ENCODE measurements at regions not wholly inside any gene's neighbourhood (a gene's known extent, or its start where the extent isn't known, plus 50 kb on each side); places are given as distances from the start of the nearest gene placed in this dataset.

DNA sequence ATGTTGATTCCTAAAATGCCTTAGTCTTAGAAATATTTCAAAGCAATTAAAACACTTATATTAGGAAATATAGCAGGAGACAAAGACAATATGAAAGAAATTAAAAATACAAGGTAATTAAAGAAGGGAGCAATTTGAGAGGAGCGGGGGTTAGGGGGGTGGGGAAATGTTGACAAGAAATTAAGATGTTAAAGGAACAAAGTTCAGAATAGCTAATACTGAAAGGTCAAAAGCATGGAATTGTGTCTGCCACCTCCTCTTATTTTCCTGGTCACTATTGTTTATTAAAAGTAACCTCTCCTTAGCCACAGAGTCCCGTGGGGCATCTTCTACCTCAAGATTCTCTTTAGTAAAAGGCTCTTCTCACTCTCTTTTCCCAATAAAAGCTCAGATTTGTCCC is 244.1 kb downstream of the MREG start:
- H3K4me2 ChIP-seq (ENCODE audit: insufficient read depth, low read length) = no peak overlapping the region
- ATAC-seq (no peak), DNase-seq (ENCODE audit: extremely low read depth in 1 of 4, low spot score in 3 of 4) (no peak), FAIRE-seq (no peak)
- no peaks in the 10 kb centered on the region for H4K20me1 ChIP-seq (replicated peaks; ENCODE audit: control insufficient read depth, insufficient read depth, low read length)
- ChIA-PET CTCF (ENCODE audit: low intra/inter-chr PET ratio) (no interaction called here), POLR2A (no interaction called here)
- intact Hi-C loops (cut with micrococcal nuclease) = no loop called here
- H3K79me2 ChIP-seq (ENCODE audit: control insufficient read depth, insufficient read depth, low read length) = no peaks in the 10 kb centered on the region
- H3K36me3 ChIP-seq (ENCODE audit: control insufficient read depth, insufficient read depth, low read length) = no peaks in the 10 kb centered on the region
- in situ Hi-C loops (cut with MboI) = no loop called here
- peaks cover 7 to 45% of the 10 kb centered on the region in 2 experiments for H3K4me1 ChIP-seq (replicated peaks in 1 of 2; ENCODE audit: control insufficient read depth in 2 of 2, insufficient read depth in 2 of 2, low read length in 2 of 2)
- H3K4me3 ChIP-seq = no peak overlapping the region
- no peaks in the 10 kb centered on the region for H3K9me1 ChIP-seq (ENCODE audit: control insufficient read depth, insufficient read depth, low read length)
- BruUV-seq (replicated peaks) = no TSS peak
- no peak overlapping the region for H2AFZ ChIP-seq (ENCODE audit: low read depth, low read length)
- H3K9me3 ChIP-seq (replicated peaks; ENCODE audit: control insufficient read depth, insufficient read depth, low read depth, low read length) = no peaks in the 10 kb centered on the region
- no peak overlapping the region for H3K9ac ChIP-seq (ENCODE audit: insufficient read depth in 1 of 2, low read depth in 2 of 2, low read length in 2 of 2)
- H3K27ac ChIP-seq (ENCODE audit: extremely low read depth, low read depth, low read length) = no peak overlapping the region
- H3K27me3 ChIP-seq (ENCODE audit: control insufficient read depth in 2 of 2, insufficient read depth in 2 of 2, low read length in 2 of 2) = no peaks in the 10 kb centered on the region
- WGBS (ENCODE audit: insufficient coverage, low coverage, missing lambda C conversion rate) = 86% methylated on average over 2 of the region's 2 CpGs
- TF ChIP-seq, protein P1, sequence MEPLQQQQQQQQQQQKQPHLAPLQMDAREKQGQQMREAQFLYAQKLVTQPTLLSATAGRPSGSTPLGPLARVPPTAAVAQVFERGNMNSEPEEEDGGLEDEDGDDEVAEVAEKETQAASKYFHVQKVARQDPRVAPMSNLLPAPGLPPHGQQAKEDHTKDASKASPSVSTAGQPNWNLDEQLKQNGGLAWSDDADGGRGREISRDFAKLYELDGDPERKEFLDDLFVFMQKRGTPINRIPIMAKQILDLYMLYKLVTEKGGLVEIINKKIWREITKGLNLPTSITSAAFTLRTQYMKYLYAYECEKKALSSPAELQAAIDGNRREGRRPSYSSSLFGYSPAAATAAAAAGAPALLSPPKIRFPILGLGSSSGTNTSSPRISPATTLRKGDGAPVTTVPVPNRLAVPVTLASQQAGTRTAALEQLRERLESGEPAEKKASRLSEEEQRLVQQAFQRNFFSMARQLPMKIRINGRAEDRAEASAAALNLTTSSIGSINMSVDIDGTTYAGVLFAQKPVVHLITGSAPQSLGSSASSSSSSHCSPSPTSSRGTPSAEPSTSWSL (CRISPR knock-in tag; IDR thresholded peaks at IDR 0.05; ENCODE audit: borderline replicate concordance) = no peak
- TF ChIP-seq GABPB1 (CRISPR knock-in tag; IDR thresholded peaks at IDR 0.05) (no peak), CSDE1 (IDR thresholded peaks at IDR 0.05) (no peak), NFE2 (IDR thresholded peaks at IDR 0.05; ENCODE audit: low read depth) (no peak)
- TF ChIP-seq, protein P2, sequence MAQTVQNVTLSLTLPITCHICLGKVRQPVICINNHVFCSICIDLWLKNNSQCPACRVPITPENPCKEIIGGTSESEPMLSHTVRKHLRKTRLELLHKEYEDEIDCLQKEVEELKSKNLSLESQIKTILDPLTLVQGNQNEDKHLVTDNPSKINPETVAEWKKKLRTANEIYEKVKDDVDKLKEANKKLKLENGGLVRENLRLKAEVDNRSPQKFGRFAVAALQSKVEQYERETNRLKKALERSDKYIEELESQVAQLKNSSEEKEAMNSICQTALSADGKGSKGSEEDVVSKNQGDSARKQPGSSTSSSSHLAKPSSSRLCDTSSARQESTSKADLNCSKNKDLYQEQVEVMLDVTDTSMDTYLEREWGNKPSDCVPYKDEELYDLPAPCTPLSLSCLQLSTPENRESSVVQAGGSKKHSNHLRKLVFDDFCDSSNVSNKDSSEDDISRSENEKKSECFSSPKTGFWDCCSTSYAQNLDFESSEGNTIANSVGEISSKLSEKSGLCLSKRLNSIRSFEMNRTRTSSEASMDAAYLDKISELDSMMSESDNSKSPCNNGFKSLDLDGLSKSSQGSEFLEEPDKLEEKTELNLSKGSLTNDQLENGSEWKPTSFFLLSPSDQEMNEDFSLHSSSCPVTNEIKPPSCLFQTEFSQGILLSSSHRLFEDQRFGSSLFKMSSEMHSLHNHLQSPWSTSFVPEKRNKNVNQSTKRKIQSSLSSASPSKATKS (CRISPR knock-in tag; IDR thresholded peaks at IDR 0.05) = no peak
- TF ChIP-seq, protein P3, sequence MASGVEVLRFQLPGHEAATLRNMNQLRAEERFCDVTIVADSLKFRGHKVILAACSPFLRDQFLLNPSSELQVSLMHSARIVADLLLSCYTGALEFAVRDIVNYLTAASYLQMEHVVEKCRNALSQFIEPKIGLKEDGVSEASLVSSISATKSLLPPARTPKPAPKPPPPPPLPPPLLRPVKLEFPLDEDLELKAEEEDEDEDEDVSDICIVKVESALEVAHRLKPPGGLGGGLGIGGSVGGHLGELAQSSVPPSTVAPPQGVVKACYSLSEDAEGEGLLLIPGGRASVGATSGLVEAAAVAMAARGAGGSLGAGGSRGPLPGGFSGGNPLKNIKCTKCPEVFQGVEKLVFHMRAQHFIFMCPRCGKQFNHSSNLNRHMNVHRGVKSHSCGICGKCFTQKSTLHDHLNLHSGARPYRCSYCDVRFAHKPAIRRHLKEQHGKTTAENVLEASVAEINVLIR (CRISPR knock-in tag; IDR thresholded peaks at IDR 0.05) = no peak
- TF ChIP-seq, protein P4, sequence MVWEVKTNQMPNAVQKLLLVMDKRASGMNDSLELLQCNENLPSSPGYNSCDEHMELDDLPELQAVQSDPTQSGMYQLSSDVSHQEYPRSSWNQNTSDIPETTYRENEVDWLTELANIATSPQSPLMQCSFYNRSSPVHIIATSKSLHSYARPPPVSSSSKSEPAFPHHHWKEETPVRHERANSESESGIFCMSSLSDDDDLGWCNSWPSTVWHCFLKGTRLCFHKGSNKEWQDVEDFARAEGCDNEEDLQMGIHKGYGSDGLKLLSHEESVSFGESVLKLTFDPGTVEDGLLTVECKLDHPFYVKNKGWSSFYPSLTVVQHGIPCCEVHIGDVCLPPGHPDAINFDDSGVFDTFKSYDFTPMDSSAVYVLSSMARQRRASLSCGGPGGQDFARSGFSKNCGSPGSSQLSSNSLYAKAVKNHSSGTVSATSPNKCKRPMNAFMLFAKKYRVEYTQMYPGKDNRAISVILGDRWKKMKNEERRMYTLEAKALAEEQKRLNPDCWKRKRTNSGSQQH (CRISPR knock-in tag; IDR thresholded peaks at IDR 0.05) = no peak
- TF ChIP-seq, protein P5, sequence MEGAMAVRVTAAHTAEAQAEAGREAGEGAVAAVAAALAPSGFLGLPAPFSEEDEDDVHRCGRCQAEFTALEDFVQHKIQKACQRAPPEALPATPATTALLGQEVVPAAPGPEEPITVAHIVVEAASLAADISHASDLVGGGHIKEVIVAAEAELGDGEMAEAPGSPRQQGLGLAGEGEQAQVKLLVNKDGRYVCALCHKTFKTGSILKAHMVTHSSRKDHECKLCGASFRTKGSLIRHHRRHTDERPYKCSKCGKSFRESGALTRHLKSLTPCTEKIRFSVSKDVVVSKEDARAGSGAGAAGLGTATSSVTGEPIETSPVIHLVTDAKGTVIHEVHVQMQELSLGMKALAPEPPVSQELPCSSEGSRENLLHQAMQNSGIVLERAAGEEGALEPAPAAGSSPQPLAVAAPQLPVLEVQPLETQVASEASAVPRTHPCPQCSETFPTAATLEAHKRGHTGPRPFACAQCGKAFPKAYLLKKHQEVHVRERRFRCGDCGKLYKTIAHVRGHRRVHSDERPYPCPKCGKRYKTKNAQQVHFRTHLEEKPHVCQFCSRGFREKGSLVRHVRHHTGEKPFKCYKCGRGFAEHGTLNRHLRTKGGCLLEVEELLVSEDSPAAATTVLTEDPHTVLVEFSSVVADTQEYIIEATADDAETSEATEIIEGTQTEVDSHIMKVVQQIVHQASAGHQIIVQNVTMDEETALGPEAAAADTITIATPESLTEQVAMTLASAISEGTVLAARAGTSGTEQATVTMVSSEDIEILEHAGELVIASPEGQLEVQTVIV (CRISPR knock-in tag; IDR thresholded peaks at IDR 0.05; ENCODE audit: borderline replicate concordance) = no peak
